Dedifferentiated amniotic fluid mesenchymal stem cell (primary cell): ENCODE measurements at regions not wholly inside any gene's neighbourhood (a gene's known extent, or its start where the extent isn't known, plus 50 kb on each side); places are given as distances from the start of the nearest gene placed in this dataset.
A peak's percentile ranks its signal among the peaks of the same experiment; 100 is the strongest.
"Not testable (repeated sequence)": the region's sequence is repeated elsewhere in the genome, so short reads cannot be mapped to it uniquely, and the experiment has no call there.

Experiments used
- DNase-seq: peaks from one replicate; pipeline ENCODE4 v3.0.0-alpha.2; 2016; ENCODE audit errors: extremely low spot score

DNA sequence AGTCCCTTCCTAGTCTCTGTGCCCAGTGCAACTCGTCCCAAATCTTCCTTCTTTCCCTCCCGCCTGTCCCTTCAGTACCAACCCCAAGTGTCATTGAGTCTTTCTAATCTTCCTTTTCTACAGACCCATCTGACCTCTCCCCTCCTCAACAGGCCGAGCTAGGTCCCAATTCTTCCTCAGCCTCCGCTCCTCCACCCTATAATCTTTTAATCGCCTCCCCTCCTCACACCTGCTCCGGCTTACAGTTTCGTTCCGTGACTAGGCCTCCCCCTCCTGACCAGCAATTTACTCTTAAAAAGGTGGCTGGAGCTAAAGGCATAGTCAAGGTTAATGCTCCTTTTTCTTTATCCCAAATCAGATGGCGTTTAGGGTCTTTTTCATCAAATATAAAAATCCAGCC lies 123.1 kb upstream of the MAP2 start:
- not testable (repeated sequence) for DNase-seq

DNA sequence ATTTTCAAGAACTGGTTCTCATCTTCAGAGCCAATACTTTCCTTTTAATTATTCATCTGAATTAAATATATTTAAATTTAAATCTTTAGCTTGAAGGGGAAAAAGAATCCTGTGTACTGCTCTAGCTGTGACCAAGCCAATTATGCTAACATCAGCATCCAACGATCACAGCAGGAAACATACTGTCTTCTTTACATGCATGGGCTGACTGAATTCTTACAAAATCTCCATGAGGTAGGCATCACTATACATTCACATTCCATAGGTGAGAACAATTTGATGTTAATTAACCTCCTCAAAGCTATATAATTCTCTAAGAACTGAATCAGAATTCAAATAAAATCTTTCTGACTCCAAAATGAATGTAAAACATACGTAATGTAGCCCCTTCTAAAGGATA lies 118.8 kb upstream of the MAP2 start:
- DNase-seq = no peak

DNA sequence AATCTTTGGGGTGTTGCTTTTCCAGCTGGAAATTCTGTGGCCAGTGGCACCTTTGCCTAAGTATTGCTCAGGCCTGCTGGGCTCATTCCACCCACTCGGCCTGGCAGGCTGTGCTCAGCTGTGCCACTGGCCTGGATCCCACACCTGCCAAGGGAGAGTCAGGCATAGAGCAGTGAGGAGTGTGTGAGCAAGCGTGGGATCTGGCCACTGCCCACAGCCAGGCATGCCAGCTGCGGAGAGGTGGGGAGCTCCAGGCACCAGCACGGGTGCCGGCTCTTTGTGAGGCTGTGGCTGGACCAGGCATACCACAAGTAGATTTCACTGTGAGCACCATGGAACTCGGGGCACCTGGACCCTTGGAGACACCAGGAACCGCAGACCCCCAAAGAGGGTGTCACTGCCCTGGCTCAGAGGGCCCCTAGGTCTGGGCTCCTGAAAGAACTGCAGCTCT lies 118.1 kb upstream of the MAP2 start:
- no peak for DNase-seq

DNA sequence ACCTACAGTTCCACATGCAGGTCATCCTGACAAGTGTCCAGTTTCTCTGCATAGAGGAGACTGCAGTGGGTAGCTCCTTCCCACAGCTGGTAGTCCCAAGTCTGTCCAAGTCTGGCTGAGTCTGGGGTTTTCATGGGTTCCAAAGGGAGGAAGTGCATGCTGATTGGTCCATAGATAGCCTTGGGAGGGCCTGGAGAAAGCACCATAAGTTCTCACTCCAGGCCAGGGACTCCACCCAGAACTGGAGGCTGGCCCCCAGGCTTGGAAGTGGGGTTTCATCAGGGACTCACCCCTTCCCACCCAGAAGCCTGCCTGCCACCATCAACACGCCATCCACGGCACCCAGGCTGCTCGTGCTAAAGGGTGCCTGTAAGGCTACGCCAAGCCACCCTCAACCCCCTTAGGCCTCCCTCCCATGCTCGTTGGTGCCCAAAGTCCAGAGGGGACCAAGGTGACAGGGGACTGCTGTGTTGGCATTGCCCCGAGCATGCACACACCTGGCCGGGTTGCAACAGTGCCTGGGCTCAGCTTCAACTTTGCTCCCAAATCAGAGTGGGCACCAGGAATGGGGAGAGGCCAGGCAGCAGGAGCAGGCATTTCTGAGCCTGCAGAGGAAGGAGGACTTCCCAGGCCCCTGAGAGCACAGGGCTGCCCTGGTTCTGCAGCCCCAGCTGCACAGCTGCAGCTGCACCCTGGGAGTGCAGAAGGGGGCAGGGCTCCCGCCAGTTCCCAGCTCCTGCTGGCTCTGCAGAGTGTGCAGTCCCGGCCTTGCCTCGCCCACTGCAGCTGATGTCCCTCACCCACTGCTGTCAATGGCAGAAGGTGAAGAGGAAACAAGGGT lies 116.5 kb upstream of the MAP2 start:
- no peak for DNase-seq

DNA sequence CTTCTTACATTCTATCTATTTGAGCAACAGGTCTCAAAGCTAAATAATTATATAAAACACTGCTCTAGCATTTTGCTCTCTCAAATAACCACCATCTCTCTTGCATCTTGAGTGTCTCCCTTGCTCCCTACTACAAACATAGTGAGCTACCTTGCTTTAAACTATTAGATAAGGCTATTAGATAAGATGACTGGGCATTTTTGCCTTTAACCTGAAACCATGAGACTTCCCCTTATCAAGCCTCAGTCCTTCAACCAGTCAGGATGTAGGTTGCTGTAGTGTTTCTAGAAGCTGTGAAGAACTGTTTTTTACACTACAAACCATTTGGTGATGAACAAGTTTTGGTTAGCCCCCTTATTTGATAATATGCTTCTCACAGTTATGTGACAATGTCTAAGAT lies 115.4 kb upstream of the MAP2 start:
- DNase-seq = no peak

DNA sequence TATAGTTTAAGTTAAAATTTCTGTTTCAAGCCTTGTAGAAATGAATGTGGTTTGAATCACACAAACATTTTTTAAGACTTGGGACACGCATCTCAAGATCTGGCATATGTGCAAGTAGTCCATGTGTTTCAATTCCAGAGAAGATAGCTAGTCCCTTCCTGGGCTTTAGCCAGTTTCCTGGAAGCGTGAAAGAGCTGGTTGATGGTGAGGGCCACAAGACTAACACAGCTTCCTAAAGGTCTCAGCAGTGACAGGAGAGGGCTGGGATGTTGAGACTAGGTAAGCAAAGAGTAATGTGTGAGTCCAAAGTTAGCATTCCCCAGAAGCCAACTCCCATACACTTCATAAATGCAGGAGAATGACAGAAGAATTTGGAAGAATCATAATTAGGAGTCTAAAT lies 111.9 kb upstream of the MAP2 start:
- no peak for DNase-seq

DNA sequence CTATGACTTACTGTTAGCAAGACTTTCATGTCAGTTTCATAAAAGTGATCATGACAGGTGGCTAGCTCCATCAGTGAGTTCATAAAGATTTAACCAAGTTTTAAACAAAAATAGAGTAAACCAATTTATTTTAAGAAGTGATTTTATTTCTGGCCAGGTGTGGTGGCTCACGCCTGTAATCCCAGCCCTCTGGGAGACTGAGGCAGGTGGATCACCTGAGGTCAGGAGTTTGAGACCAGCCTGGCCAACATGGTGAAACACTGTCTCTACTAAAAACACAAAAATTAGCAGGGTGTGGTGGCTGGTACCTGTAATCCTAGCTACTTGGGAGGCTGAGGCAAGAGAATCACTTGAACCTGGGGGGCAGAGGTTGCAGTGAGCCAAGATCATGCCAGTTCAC lies 111.4 kb upstream of the MAP2 start:
- DNase-seq = not testable (repeated sequence)

DNA sequence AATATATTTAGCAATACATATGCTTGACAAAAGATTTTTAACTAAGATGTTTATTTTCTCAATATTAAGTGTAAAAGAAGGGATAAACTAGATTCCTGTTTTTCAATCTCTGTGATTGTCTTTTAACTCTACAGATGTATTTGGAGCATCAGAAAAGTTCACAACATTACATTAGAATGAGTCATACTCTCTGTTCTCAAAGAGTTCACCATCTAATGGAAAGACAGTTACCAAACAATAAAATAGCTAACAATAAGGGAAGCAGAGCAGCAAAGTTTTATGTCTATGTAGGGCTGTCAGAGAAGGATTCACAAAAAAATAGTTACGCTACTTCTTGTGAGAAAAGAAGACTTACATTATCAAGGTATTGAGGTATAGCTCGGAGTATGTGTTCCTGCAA lies 109.2 kb upstream of the MAP2 start:
- no peak for DNase-seq

DNA sequence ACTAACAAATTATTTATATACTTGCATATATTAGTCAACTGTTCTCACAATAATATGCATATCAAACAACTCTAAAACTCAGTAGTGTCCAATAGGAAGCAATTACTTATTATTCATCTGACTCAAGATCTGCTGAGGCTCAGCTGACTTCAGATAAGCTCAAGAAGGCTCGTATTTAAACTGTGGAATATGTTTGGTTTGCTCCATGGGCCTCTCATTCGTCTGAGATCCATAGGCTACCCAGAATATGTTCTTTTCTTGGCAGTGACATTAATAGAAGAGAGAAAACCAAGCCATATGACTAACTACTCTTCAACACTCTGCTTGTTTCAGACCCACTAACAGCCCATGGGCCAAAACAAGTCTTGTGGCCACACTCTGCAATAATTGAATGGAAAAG lies 107.7 kb upstream of the MAP2 start:
- no peak for DNase-seq

DNA sequence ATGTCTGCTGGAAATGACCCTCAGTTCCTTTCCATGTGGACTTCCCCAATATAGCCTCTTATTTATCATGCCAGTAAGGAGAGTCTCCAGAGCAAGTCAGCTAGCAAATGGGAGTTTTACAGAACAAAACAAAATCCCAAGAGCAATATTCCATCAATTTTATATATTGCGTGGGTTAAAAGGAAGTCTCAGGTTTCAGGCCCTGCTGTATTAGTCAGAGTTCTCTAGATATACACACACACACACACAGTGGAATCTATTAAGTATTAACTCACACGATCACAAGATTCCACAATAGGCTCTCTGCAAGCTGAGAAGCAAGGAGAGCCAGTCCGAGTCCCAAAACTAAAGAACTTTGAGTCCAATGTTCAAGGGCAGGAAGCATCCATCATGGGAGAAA lies 102.8 kb upstream of the MAP2 start:
- no peak for DNase-seq

DNA sequence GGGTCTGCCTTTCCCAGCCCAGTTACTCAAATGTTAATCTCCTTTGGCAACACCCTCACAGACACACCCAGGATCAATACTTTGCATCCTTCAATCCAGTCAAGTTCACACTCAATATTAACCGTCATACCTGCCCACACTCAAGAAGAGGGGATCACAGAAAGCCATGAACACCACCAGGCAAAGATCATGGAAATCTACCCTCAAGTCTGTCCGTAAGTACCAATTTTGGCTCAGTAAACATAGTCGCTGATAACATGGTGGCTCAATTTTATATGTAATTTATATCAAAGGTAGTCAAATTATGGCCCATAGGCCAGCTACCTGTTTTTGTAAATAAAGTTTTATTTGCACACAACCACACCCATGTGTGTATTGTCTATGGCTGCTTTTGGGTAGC lies 102.3 kb upstream of the MAP2 start:
- no peak for DNase-seq

DNA sequence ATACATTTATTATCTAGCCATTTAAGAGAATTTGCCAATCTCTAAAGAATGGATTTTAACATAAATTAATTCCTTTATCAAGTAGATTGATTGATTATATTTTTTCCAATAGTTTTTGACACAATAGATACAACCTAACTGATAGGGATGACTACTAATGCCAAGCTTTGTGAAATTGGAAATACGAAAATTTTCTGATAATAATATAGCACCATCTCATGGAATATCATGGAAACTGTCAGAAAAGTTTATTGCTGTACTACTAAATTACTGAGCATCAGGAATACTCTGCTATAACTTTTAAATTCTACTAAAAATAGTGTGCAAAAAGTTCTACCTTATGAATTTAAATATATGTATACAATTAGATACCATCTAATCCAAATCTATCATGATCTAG lies 101.8 kb upstream of the MAP2 start:
- no peak for DNase-seq

DNA sequence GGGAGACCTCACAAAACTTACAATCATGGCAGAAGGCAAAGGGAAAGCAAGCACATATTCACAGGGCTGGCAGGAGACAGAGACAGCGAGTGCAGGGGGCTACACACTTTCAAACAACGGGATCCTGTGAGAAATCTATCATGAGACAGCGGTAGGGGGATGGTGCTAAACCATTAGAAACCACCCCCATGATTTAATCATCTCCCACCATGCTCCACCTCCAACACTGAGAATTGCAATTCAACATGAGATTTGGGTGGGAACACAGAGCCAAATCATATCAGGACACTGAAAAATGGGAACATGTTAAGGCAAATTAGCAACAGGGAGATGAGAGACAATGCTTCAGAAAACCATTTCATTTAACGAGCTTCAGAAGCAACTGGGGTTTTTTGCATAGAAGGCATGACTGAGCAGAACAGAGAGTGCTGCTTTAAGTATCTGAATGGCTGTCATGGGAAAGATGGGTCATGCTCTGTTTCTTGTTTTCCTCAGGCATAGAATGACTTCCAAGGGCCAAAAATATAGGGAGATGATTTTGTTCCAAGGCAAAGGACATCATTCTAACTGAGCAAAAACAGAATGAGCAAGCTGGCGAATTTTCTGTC lies 100.8 kb upstream of the MAP2 start:
- DNase-seq = no peak

DNA sequence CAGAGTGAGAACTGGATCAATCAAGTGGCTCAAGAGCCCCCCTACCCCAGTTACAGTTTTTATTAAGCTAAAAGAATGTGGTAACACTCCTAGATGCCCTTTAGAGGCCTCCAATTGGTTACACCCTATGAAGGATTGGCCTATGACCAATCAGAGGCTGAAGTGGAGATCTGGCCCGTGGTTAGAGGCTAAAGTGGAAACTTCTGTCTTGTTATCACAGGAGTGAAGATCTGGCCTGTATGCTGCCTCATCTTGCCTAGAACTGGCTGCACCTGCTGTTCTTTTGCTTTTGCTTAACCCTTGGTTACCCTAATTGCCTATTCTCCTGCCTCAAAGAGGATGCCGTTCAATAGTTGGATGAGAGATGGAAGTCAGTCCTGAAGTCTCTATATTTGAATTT lies 100.1 kb upstream of the MAP2 start:
- DNase-seq = no peak

DNA sequence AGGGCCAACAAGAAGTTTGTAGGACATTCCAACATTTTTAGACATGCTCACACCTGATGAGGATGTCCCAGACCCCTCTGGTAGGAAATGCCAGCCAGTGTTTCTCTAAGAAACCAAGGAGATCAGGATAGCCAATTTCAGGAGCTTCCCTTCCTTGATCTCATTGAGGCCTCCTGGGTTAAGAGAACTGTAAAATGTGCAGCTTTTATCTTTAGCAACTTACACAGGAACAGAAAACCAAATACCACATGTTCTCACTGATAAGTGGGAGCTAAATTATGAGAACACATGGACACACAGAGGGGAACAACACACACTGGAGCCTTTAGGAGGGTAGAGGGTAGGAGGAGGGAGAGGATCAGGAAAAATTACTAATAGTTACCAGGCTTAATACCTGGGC lies 99.6 kb upstream of the MAP2 start:
- no peak for DNase-seq

DNA sequence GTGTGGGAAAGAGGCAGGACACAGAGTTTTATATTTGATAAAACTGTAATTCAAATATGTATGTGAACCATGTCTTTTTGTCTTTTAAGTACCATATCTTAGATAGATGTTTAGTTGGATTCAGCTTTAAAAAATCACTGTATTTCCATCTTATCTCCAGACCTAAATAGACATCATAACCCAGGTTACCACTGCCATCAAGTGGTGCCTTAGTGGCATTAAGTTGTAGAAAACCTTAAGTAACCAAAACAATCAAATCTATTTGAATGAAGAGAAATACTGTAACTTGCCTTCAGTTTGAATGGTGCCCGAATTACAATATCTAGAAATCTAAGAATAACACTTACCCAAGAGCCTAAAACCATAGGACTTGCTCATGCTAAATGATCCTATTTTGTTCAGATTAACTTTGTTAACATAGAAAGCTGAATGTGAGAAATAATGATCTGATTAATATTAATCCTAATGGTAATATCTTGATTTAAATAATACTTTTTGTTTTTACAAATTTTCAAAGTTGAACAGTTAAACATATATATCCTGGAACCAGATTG lies 92.5 kb upstream of the MAP2 start:
- DNase-seq = peak; percentile 25

DNA sequence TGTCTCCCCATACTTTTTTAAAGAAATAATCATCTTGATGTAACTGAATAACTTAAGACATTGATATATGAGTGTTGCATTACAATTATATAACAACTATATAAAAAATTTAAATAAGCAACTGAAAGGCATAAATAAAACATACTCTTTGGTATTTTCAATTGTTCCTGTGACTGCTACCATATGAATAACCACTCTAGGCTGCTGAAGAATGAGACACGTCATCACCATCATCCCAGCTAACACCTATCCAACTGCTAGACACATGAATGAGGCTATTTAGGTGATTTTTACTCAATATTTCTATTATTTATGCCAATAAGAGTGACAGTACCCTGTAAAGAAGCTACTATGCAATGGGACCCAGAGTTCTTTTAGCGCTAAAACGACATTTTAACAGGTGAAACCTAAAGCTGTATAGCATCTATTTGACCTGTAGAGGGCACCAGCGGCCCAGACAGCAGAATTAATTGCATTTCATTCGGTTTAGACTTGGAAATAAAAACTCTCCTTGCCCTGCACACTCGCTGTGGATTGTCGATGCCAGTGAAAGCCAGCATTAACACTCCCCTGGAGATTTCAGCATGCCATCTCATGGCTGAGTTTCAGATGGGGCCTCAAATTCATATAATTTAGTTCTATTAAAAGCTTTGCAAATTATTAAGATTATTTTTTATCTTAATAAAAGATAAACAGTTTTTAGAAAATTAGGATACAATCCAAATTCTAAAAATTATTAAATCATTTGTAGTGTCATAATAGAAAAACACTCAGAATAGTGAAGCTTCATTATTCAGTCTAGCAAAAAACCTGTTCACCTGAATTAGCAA lies 89.4 kb upstream of the MAP2 start:
- DNase-seq = peak; percentile 66

DNA sequence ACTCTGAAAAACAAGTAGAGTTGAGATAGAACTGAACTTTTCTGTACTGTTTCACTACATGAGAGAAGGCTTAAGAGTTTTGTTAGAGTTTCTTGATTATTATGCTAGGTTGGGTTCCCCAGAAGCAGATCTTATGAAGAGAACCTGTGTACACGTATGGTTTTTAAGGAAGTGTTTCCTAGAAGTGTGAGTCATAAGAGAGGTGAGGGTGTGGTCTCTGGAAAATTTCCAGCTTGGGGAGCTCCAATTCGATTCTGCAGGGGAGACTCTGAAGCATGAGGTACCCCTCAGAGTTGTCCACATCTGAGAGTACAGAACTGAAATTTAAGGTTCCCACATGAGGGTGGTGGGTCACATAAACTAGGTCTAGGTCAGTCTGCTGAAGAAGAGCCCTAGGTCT lies 83.3 kb upstream of the MAP2 start:
- DNase-seq = no peak

DNA sequence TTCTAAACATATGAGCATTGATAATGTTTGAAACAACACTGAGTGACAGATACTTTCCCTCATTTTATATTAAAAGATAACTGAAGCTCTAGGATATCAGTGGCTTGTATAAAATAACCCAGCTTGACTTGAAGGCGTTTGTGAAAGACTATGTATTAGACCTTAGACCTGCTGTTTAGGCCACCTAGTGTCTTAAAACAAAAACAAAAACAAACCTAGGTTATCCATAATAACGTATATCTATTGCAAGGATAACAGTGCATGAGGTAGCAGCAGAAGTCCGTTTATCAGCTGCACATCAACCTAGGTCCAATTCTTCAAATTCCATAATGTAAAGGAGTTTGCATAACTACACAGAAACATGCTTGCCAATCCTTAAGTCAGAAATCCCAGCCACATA lies 79.5 kb upstream of the MAP2 start:
- no peak for DNase-seq

DNA sequence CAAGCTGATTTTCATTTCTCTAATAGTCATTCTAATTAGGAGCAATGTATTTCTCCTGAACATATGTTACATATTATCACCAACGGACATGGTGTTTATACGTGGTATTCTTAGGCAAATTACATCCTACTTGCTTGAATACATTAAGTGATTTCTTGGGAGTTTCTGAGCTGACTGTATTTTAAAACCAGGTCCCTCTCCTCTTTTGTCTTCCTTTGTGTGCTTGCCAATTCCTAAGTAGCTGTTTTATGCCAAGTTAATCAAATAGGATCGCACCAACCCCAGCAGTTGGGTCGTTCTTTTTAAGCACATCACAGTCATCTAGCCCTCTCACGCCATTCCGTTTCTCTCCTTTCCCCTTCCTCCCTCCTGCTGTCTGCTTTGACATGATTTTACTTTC lies 75.4 kb upstream of the MAP2 start:
- no peak for DNase-seq

DNA sequence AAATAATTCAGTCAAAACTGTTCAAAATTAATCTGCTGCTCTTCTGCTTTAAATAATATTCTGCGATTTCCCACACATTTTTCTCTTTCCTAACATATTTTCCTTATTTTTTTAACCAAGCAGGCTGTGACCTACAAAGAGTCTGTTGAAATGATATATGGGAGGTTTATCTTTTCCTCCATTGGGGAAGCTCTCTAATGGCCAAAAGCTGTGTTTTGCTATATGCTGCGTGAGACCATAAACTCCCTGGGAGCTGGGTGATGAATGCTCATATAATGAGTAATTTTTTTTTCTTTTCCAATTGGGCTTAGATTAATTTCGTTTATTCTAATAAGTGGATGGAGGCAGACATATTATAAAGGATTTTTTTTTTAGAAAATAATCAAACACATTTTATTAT lies 72.2 kb upstream of the MAP2 start:
- no peak for DNase-seq

DNA sequence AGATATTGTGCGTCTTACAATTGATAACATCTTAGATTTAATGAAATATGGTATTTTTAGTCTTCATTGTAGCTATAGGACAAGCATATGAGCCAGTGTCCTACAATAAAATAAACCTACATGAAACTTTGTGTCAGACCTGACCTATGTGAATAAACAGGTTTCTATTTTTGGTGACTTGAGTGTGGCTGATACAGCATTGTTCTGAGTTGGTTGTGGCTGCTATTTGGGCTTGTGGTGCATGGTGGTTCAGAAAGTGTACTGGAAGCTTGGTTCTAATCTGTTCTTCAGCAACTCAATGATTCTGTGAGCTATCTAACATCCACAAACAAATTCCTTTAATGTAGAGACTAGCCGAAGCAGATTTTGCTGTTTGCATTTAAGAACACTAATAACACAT lies 64.9 kb upstream of the MAP2 start:
- no peak for DNase-seq
